ENCODE measurements at regions not wholly inside any gene's neighbourhood (a gene's known extent, or its start where the extent isn't known, plus 50 kb on each side); places are given as distances from the start of the nearest gene placed in this dataset.

DNA sequence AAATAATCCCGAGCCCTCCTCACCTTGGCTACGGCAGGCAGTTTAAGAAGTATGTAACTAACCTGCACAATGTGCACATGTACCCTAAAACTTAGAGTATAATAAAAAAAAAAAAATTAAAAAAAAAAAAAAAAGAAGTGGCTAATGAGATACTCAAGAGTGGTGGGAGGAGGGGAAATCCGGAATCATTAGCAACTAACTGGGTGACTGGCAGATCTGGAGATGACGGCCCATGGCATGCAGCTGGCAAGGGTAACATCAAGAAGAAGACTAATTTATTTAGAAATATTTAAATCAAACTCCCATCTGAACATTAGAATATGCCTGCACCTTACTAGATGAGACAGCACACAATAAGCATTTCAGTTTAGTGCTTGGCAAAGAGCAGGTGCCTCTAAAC lies 52.3 kb upstream of the TMCC3 start:
- Histone ChIP-seq H3K4me3 (ENCODE audit: low read depth, low read length) (no peak overlapping the region), H3K27ac (ENCODE audit: low read depth, low read length) (no peak overlapping the region), H3K27me3 (ENCODE audit: insufficient read depth, low read length) (0 out of 2 replicates have a peak, but pooled peaks cover 5% of the 10 kb centered on the region), H2AFZ (ENCODE audit: low read length, unreplicated experiment) (no peak overlapping the region), H3K4me1 (ENCODE audit: control insufficient read depth, insufficient read depth, low read length, unreplicated experiment) (peaks cover 16% of the 10 kb centered on the region), H3K79me2 (ENCODE audit: control insufficient read depth, insufficient read depth, low read length, unreplicated experiment) (no peaks in the 10 kb centered on the region), H3K36me3 (ENCODE audit: insufficient read depth, low read length) (no peaks in the 10 kb centered on the region)

DNA sequence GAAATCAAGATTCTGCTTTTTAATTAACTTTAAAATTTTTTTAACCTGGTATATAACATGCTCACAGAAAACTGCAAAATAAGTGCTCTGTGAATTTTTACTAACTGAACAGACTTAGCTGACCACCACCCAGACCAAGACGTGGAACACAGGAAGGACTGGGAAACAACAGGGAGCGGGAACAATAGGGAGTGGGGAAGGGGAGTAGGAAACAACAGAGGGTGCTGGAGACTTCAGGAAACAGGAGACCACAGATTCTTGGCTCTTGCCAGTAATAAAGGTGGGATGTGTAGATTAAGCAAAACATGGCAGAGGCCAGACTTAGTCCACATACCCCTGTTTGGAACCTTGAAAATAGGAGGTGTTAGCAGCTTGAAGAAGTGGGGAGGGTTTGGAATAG lies 51.4 kb upstream of the TMCC3 start:
- Histone ChIP-seq H3K4me3 (ENCODE audit: low read depth, low read length) (no peak overlapping the region), H3K27ac (ENCODE audit: low read depth, low read length) (no peak overlapping the region), H3K79me2 (ENCODE audit: control insufficient read depth, insufficient read depth, low read length, unreplicated experiment) (no peaks in the 10 kb centered on the region), H3K36me3 (ENCODE audit: insufficient read depth, low read length) (no peaks in the 10 kb centered on the region), H3K27me3 (ENCODE audit: insufficient read depth, low read length) (0 out of 2 replicates have a peak, but pooled peaks cover 5% of the 10 kb centered on the region), H3K4me1 (ENCODE audit: control insufficient read depth, insufficient read depth, low read length, unreplicated experiment) (peaks cover 16% of the 10 kb centered on the region), H2AFZ (ENCODE audit: low read length, unreplicated experiment) (no peak overlapping the region)

DNA sequence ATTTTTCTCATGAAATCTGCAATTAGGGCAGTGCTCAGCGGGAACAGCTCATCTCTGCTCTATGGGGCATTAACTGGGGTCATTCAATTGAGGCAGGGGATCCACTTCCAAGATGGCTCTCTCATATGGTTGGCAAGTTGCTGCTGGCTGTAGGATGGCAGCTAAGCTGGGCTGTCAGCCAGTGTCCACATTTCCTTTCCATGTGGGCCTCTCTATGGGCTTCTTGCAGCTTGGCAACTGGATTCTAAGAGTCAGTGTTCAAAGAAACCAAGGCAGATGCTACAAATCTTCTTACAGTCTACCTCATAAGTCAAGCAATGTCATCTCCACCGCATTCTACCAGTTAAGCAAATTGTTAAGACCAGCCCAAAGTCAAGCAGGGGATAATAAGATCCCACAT lies 50.3 kb upstream of the TMCC3 start:
- Histone ChIP-seq H3K4me3 (ENCODE audit: low read depth, low read length) (no peak overlapping the region), H2AFZ (ENCODE audit: low read length, unreplicated experiment) (no peak overlapping the region), H3K4me1 (ENCODE audit: control insufficient read depth, insufficient read depth, low read length, unreplicated experiment) (peaks cover 16% of the 10 kb centered on the region), H3K27ac (ENCODE audit: low read depth, low read length) (no peak overlapping the region), H3K36me3 (ENCODE audit: insufficient read depth, low read length) (no peaks in the 10 kb centered on the region), H3K79me2 (ENCODE audit: control insufficient read depth, insufficient read depth, low read length, unreplicated experiment) (no peaks in the 10 kb centered on the region), H3K27me3 (ENCODE audit: insufficient read depth, low read length) (0 out of 2 replicates have a peak, but pooled peaks cover 5% of the 10 kb centered on the region)
